Progenitor cell of endocrine pancreas (in vitro differentiated cells): ENCODE measurements at regions not wholly inside any gene's neighbourhood (a gene's known extent, or its start where the extent isn't known, plus 50 kb on each side); places are given as distances from the start of the nearest gene placed in this dataset.

Experiments
- DNase-seq: peaks from one replicate; pipeline ENCODE4 v3.0.0; 2021; ENCODE audit warnings: low spot score; ENCODE audit not compliant: unreplicated experiment
- H3K27ac Mint-ChIP-seq: 2 replicates; pipeline ENCODE4 v1.8.0; 2021; ENCODE audit warnings: mild to moderate bottlenecking, moderate library complexity, mixed read lengths
- H3K27me3 Mint-ChIP-seq: 2 replicates; pipeline ENCODE4 v1.8.0; 2021; ENCODE audit warnings: mixed read lengths
- H3K36me3 Mint-ChIP-seq: 2 replicates; pipeline ENCODE4 v1.8.0; 2022; ENCODE audit warnings: mixed read lengths; ENCODE audit not compliant: insufficient read depth
- H3K4me1 Mint-ChIP-seq: 2 replicates; pipeline ENCODE4 v1.8.0; 2021; ENCODE audit warnings: low read depth, mixed read lengths
- H3K4me3 Mint-ChIP-seq: 2 replicates; pipeline ENCODE4 v1.8.0; 2021; ENCODE audit warnings: low read depth, mild to moderate bottlenecking, moderate library complexity, mixed read lengths
- H3K9me3 Mint-ChIP-seq: 2 replicates; pipeline ENCODE4 v1.8.0; 2021; ENCODE audit warnings: low read depth, mixed read lengths
- TF ChIP-seq, protein P1 (sequence below): fragments of 200-600 bp; sonication (generic); IDR thresholded peaks from one replicate; pipeline ENCODE4 v1.5.0; 2021; ENCODE audit warnings: antibody characterized with exemption, mild to moderate bottlenecking; ENCODE audit not compliant: unreplicated experiment

DNA sequence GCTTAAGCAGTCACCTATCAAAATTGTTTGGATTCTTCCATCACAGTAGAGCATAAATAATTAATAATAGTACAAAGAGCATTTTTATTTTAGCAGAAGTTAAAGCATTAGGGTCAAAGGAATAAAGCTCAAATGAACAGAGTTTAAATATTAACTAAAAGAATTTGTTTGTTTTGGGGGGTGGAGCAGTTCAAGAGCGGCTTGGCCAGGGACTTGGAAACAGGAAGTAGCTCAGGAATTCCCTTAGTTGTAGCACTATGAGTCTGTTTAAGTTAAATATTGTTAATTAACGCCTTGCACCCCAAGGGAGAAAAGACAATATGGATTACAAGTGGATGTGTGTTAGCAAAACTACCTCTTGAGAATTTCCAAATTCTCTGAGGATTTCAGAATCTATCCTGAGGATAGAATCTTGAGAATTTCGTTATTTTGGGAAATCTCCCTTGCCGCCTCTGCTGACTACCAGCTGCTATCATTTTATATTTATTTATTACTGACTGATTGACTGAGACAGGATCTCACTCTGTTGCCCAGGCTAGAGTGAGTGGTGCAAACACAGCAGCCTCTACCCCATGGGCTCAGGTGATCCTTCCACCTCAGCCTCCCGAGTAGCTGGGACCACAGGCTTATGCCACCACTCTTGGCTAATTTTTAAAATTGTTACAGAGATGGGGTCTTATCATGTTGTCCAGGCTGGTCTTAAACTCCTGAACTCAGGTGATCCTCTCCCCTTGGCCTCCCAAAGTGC, 96.7 kb upstream of the CHD1 start:
- Mint-ChIP-seq H3K9me3 (no peaks in the 10 kb centered on the region), H3K4me1 (peaks cover 4% of the 10 kb centered on the region), H3K27me3 (no peaks in the 10 kb centered on the region), H3K27ac (no peak overlapping the region), H3K4me3 (no peak overlapping the region), H3K36me3 (no peaks in the 10 kb centered on the region)
- DNase-seq: no peak
- TF ChIP-seq, protein P1, sequence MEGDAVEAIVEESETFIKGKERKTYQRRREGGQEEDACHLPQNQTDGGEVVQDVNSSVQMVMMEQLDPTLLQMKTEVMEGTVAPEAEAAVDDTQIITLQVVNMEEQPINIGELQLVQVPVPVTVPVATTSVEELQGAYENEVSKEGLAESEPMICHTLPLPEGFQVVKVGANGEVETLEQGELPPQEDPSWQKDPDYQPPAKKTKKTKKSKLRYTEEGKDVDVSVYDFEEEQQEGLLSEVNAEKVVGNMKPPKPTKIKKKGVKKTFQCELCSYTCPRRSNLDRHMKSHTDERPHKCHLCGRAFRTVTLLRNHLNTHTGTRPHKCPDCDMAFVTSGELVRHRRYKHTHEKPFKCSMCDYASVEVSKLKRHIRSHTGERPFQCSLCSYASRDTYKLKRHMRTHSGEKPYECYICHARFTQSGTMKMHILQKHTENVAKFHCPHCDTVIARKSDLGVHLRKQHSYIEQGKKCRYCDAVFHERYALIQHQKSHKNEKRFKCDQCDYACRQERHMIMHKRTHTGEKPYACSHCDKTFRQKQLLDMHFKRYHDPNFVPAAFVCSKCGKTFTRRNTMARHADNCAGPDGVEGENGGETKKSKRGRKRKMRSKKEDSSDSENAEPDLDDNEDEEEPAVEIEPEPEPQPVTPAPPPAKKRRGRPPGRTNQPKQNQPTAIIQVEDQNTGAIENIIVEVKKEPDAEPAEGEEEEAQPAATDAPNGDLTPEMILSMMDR: no peak

DNA sequence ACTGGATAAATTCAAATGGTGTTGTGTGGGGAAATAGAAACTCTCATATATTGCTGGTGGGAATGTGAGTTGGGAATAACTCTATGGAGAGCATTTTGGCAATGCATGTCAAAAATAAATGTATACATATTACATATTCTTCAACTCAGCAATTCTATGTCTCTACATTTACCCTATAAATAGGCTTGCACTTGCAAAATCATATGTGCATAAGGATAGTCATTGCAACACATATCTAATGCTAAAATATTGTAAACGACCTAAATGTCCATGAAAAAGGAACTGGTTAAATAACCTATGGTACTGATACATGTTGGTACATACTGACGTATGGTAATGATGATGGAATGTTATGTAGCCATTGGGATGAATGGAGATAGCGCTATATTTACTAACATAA, 94.5 kb upstream of the CHD1 start:
- Mint-ChIP-seq H3K27ac (no peak overlapping the region), H3K27me3 (no peaks in the 10 kb centered on the region), H3K4me3 (no peak overlapping the region), H3K4me1 (peaks cover 8% of the 10 kb centered on the region), H3K36me3 (no peaks in the 10 kb centered on the region), H3K9me3 (no peaks in the 10 kb centered on the region)
- DNase-seq: no peak
- TF ChIP-seq, protein P1: no peak

DNA sequence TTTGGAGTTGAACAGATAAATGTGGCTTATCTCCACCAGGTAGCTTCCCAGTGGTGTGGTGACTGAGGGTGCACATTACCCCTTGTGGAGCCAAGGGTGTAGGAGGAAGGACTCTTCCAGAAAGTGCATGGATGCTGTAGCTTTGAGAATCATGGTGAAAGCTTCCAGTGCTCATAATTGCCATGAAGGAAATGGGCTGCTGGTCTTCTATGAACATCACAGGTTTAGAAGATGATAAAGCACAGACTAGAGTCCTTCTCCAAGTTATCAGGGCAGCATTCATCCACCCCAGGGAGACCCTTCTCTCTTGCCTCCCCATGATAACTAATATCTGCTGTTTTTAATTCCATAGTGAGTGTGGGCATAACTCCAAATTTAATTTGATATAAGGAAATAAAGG, 93.4 kb upstream of the CHD1 start:
- no peak overlapping the region for H3K4me3 Mint-ChIP-seq
- H3K27me3 Mint-ChIP-seq: no peaks in the 10 kb centered on the region
- no peak overlapping the region for H3K27ac Mint-ChIP-seq
- no peaks in the 10 kb centered on the region for H3K36me3 Mint-ChIP-seq
- H3K9me3 Mint-ChIP-seq: no peaks in the 10 kb centered on the region
- TF ChIP-seq, protein P1: no peak
- H3K4me1 Mint-ChIP-seq: peaks cover 8% of the 10 kb centered on the region
- no peak for DNase-seq

DNA sequence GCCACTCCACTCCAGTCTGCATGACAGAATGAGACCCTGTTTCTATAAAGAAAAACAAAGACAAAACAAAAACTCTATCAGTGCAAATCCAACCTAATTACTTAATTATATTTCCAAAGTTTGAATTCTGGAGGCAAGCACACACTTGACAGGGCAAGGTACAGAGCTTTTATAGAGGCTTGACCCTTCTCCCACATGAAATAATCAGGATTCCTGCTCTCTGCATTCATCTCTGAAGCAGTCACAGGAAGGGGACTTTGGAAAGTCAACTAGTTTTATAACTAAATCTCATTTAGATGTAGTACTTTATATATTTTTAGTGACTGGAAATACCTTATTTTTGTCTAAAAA, 91.9 kb upstream of the CHD1 start:
- TF ChIP-seq, protein P1: no peak
- H3K9me3 Mint-ChIP-seq: no peaks in the 10 kb centered on the region
- no peaks in the 10 kb centered on the region for H3K27me3 Mint-ChIP-seq
- DNase-seq: no peak
- H3K36me3 Mint-ChIP-seq: no peaks in the 10 kb centered on the region
- H3K4me3 Mint-ChIP-seq: no peak overlapping the region
- peaks cover 8% of the 10 kb centered on the region for H3K4me1 Mint-ChIP-seq
- no peak overlapping the region for H3K27ac Mint-ChIP-seq

DNA sequence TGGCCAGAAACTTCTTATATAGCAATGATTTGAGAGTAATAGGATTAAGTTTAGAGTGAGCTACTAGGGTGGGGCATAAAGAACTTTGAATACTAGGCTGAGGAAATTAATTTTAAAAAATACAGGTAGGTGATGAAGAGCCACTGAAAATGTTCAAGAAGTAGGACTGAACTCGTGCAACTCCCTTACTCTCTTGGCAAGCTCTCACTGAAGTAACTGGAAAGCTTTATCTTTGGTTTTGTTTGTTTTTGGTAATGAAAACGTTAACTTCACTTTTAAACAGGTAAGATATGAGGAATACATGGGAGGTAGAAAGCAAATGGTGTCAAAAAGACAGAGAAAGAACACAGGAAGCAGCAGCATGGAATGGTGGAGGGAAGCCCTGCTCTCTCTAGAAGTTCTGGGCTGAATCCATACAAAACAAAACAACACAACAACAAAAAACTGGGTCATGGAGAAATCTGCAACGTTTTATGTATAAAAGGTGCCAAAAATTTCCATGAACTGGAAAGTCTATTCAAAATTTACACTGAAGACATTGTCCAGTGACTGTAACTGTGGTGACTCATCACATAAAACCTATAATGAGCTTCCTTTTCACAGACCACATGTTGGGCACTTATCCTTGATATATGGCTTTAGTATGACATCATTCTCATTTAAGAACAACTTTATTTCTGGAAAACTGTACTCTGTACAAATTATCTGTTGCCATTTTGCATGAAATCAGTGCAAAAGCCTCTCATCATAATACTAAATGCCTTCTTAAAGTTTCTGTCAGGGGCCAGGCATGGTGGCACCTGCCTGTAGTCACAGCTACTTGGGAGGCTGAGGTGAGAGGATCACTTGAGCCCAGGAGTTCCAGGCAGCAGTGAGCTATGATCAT, 91.2 kb upstream of the CHD1 start:
- no peaks in the 10 kb centered on the region for H3K27me3 Mint-ChIP-seq
- TF ChIP-seq, protein P1: no peak
- peaks cover under 1% of the 10 kb centered on the region for H3K9me3 Mint-ChIP-seq
- H3K36me3 Mint-ChIP-seq: no peaks in the 10 kb centered on the region
- H3K27ac Mint-ChIP-seq: no peak overlapping the region
- H3K4me1 Mint-ChIP-seq: peaks cover 5% of the 10 kb centered on the region
- DNase-seq: no peak
- H3K4me3 Mint-ChIP-seq: no peak overlapping the region
